HCEC 1CT (cell line): ENCODE measurements at regions not wholly inside any gene's neighbourhood (a gene's known extent, or its start where the extent isn't known, plus 50 kb on each side); places are given as distances from the start of the nearest gene placed in this dataset.

Experiments
- DNase-seq: peaks from one replicate; pipeline ENCODE4 v3.0.0-alpha.2; 2017

- DNase-seq: no peak
Observed at GRCh38 chr12:127223731-127224130, 1043.2 kb upstream of the TMEM132C start.

GRCh38 chr12:127230843-127231260 is 1036.1 kb upstream of the TMEM132C start:
- DNase-seq: peak; percentile 98

- no peak for DNase-seq
Observed at GRCh38 chr12:127231371-127231770, 1035.6 kb upstream of the TMEM132C start.

- peak; percentile 7 for DNase-seq
Observed at GRCh38 chr12:127233016-127233415, 1034.0 kb upstream of the TMEM132C start.

- no peak for DNase-seq
Observed at GRCh38 chr12:127235761-127236160, 1031.2 kb upstream of the TMEM132C start.

GRCh38 chr12:127236491-127236890 is 1030.5 kb upstream of the TMEM132C start:
- DNase-seq: no peak

- DNase-seq: no peak
Observed at GRCh38 chr12:127237151-127237550, 1029.8 kb upstream of the TMEM132C start.

GRCh38 chr12:127238107-127238506 is 1028.9 kb upstream of the TMEM132C start:
- DNase-seq: no peak

GRCh38 chr12:127239781-127240180 is 1027.2 kb upstream of the TMEM132C start:
- peak; percentile 59 for DNase-seq

GRCh38 chr12:127240249-127240929 is 1026.6 kb upstream of the TMEM132C start:
- no peak for DNase-seq

GRCh38 chr12:127241072-127241817 is 1025.7 kb upstream of the TMEM132C start:
- DNase-seq: peak; percentile 63

- DNase-seq: peak; percentile 10
Observed at GRCh38 chr12:127245009-127245408, 1022.0 kb upstream of the TMEM132C start.

GRCh38 chr12:127245437-127245836 is 1021.5 kb upstream of the TMEM132C start:
- DNase-seq: peak; percentile 70

GRCh38 chr12:127247937-127248336 is 1019.0 kb upstream of the TMEM132C start:
- DNase-seq: no peak

- DNase-seq: no peak
Observed at GRCh38 chr12:127249428-127249827, 1017.5 kb upstream of the TMEM132C start.

GRCh38 chr12:127253797-127254327 is 1013.1 kb upstream of the TMEM132C start:
- no peak for DNase-seq

GRCh38 chr12:127254420-127254955 is 1012.5 kb upstream of the TMEM132C start:
- no peak for DNase-seq

- DNase-seq: peak; percentile 93
Observed at GRCh38 chr12:127257366-127257935, 1009.5 kb upstream of the TMEM132C start.

GRCh38 chr12:127260531-127260930 is 1006.4 kb upstream of the TMEM132C start:
- DNase-seq: peak; percentile 79

GRCh38 chr12:127260999-127261398 is 1006.0 kb upstream of the TMEM132C start:
- peak; percentile 45 for DNase-seq

GRCh38 chr12:127262615-127263014 is 1004.4 kb upstream of the TMEM132C start:
- no peak for DNase-seq

GRCh38 chr12:127263621-127264020 is 1003.3 kb upstream of the TMEM132C start:
- DNase-seq: no peak

GRCh38 chr12:127267128-127267527 is 999.8 kb upstream of the TMEM132C start:
- DNase-seq: no peak
